ENCODE measurements at regions not wholly inside any gene's neighbourhood (a gene's known extent, or its start where the extent isn't known, plus 50 kb on each side); places are given as distances from the start of the nearest gene placed in this dataset.

DNA sequence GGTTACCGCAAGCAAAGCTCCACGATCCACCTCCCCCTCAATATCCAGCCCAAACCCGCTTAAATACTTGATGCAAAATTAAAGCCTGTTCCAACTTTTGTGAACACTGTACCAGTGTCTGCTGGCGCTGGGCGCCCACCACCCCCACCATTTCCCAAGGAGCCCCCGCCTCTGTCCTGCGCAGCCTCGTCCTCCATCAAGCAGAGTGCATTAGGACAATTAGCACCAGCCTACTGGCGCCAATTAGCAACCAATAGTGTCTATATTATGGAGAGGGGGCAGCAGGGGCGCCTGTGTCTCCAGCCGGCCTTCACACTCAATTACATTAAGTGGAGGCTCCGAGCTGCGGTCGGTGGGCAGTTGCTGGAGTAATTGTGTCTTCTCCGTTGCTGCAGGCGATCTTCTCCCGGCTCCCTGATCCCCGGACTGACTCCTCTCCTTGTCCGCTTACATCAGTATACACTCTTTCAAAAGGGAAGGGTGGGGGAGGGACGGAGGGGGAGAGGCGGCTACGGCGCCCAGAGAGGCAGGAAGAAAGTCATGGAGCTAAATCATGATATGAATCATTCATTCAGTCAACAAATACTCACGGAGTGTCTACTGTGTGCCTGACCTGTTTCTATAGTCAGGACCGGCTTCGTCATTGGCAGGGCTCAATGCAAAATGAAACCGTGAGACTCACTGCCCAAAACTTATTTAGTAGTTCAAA, 707.3 kb downstream of the MED13L start:
- no peak for DNase-seq

DNA sequence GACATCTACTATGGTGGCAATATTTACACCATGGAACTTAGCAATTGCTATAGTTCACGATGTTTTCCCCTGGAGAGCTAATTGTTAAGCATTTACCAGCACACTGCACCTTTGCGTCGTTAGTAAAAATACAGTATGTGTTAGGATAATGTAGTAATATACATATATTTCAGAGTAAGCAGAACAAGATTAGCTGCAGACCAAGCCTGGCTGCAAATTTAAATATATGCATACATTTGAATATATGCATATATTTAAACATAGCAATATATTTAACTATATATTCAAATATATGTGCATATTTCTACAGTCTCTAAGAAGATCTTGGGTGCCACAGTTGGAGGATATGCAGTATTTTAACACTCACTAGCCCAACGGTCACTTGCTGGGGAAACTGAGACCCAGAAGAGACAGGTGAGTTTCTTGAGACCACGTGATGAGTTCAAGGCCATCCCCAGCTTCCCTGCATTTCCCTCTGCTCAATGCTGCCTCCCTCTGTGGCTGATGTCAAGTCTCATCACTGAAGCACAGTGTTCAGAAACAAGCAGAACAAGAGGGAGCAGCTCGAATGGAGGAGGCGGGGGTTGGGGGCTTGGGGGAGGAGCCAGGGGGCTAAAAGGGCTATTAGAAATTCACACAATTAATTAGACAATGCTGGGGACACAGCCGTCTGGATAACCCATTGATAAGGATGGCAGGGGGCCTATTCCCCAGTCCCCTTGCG, 708.0 kb downstream of the MED13L start:
- DNase-seq = no peak

DNA sequence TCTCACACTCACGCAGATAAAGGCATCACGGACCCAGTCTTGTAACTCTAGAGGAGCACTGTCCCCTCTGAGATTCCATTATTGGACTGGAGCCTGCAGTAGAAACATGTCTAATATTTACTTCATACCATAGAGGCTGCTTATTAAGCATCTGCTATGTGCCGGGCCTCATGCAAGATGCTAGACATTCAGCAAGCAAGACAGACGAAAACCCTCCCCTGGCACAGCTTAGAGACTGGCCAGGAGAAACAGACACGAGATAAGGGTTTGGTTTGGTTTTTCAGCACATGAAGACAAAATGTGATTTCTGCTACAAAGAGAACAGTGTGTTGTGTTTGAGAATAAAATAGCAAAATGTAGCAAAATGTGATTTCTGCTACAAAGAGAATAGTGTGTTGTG, 719.2 kb downstream of the MED13L start:
- DNase-seq = no peak

DNA sequence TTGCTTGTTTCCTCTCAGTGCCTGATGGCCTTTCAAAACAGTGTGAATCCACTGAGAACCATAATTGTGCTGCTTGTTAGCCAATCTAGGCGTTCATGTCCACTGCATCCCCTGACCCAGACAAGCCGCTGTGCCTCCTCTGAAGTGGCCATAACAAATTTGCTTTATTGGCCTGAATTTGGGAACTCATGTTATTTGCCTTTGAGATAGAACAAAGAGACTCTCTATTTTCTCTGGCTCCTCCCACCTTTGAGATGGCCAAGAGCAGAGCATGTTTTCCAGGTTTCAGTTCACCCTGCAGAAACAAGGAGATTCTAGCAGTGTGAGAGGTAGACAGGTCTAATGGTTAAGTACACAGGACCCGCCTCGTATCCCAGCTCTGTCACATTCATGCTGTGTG, 723.9 kb downstream of the MED13L start:
- no peak for DNase-seq

GRCh38 chr12:115543269-115543668, 734.2 kb downstream of the MED13L start:
- DNase-seq = no peak

GRCh38 chr12:115542656-115543055, 734.8 kb downstream of the MED13L start:
- no peak for DNase-seq

DNA sequence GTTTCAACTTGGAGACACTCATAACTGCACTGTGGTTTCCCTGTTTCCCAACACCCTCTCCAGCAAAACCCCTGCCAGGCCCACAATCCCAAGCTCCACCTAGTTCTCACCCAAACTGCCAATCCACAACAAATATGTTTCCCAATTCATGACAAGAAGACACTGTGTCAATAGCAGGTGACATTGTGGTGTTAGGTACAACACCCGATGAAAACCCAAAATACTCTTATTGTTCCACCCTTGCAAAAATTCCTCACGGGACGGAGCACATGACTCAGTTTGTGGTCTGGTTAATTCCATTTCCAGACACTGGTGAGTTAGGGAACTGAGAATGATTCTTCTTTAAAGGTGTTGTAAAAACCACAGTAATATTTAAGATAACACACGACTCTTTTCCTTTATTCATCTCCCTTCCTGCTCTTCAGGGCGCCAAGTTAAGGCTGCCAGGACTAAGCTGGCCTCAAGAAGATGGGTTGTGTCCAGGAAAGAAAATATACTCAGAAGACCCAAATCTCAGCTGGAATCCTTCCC, 735.5 kb downstream of the MED13L start:
- DNase-seq = no peak

GRCh38 chr12:115528466-115528865, 749.0 kb downstream of the MED13L start:
- DNase-seq = no peak

- DNase-seq = no peak
Observed at GRCh38 chr12:115521771-115522409, 755.6 kb downstream of the MED13L start.

DNA sequence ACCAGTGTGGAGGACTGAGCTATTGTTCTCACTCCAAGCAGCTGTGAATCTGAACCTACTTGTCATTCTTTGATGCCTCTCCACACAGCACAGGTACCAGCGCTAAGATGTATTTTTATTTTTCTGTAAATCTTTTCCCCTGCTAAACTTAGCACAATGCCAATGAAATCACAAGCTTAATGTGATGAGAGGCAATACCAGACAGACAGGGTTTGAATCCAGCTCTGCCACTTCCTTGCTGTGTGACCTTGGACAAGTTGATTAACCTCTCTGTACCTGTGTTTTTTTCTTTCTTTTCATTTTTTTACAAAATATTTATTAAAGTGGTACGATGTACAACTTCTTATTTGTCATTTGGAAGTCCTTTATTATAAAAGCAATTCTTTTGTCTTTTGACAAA, 757.6 kb downstream of the MED13L start:
- DNase-seq = no peak

DNA sequence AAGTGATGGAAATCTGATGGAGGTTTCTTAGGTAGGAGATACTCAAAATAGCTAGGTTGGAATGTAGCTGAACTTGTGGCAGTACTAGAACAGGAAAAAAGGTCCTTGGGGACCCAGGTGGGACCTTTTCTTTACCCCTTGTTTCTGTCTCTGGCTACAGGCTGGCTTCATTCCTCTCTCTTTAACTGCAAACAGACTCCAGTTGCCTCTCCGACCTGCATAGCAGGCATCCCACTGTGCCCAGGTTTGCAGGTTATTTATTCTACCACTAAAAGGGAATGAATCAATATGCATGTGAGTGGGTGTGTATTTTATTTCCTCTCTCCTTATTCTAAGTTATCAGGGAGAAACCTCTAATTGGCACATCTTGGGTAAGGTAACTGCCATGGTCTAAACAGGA, 758.1 kb downstream of the MED13L start:
- DNase-seq = no peak

DNA sequence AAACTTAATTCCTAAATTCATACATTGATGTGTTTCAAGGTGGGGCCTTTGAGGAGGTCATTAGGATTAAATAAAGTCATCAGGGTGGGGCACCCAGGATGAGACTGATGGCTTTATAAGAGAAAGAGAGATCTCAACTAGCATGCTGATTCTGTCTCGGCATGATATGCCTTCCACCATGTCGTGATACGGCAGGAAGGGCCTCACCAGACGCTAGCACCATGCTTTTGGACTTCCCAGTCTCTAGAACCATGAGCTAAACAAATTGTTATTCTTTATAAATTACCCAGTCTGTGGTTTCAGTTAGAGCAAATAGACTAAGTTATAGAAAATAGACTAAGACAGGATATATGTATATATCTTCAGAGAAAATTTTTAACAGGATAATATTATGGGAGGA, 759.6 kb downstream of the MED13L start:
- DNase-seq = no peak

DNA sequence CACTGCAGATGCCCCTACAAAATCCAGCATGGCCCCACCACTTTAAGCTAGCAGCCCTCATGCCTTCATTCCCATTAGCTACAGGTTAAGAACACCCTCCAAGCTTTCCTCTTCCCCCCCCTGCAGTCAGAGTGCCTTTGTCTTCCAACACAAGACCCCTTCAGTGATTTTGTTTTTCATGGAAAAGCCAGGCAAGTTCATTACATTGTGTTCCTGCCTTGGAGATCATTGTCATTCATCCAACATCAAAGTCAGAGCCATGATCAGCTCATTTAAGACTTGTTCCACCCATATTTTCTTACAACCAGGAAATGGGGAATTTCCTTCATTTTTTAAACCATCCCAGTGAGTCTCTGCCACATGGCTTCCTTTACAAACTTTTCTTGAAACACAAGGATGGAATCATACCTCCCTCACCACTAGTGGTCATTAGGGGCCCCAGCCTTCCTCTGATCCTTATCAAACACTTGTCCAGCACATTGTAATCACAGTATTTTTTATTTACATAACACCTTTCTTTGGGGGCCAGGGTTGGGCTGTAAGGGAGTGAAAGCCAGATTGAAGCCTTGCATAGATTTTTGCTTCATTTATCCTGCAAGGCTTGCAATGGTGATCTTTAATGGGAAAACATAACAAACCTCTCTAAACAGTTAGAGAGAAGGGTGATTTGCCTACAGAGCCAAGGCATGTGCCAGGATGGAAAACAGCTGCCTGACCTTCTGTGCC, 765.3 kb downstream of the MED13L start:
- DNase-seq = no peak

DNA sequence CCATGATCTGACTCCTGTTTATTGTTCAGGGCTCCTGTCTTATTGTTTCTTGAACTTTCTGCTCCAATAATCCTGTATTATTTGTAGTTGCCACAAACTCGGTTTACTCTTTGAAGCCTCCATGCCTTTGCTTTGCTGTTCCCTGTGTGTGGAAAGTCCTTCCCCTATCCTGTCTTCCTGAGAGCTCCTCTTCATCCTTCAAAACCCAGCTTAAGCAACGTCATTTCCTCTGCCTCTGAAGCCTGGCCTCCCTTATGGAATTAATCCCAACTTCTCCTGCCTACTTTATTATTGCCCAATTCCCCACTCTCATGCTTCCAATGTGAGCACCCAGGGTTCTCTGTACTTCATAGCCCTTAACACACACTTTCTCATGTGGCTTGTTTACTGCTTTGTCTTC, 766.2 kb downstream of the MED13L start:
- no peak for DNase-seq

DNA sequence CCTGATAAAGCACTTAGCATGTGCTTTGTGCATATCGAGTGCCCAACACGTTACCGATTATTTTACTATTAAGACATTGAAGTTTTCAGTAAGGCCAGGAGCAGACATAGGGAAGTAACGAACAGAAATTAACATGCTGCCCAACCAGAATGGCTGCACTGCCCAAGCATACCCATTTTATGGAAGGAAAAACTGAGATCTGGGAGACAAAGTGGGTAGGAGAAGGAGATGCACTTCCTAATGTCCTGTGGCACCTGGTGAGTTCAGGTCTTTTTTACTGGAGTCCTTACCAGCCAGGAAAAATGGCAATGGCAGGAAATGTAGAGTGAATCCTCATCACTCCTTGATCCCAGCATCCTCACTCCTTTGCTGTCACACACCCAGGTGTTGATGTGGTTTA, 768.5 kb downstream of the MED13L start:
- DNase-seq = no peak

GRCh38 chr12:115507951-115508722, 769.4 kb downstream of the MED13L start:
- no peak for DNase-seq

- DNase-seq = no peak
Observed at GRCh38 chr12:115507560-115507889, 770.0 kb downstream of the MED13L start.

GRCh38 chr12:115506822-115507559, 770.5 kb downstream of the MED13L start:
- DNase-seq = no peak

- DNase-seq = no peak
Observed at GRCh38 chr12:115504306-115505290, 772.9 kb downstream of the MED13L start.

GRCh38 chr12:115500872-115501271, 776.6 kb downstream of the MED13L start:
- DNase-seq = no peak

DNA sequence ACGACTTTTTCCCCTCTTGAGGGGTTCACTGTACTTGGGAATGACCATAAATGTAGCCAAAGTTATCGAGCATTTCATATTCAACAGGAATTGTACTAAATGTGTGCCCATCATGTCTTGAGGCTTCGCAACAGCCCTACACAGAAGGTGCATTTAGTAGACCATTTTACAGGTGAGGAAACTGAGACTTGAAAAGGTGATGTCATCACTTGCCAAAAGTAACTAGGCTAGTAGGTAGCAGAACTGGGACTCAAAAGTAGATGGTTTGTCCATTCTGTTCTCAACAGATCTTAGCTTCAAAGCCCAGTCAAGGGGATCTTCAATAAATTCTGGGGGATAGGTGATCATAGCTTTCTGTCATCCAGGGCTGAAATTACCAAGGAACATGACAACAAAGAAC, 782.2 kb downstream of the MED13L start:
- no peak for DNase-seq
